ENCODE measurements at regions not wholly inside any gene's neighbourhood (a gene's known extent, or its start where the extent isn't known, plus 50 kb on each side); places are given as distances from the start of the nearest gene placed in this dataset.

GRCh38 chr7:23887660-23888059, 177.6 kb downstream of the STK31 start:
- Histone ChIP-seq H3K9ac (ENCODE audit: low read length) (no peak overlapping the region), H3K36me3 (replicated peaks; ENCODE audit: low read depth, low read length) (no peaks in the 10 kb centered on the region), H3K79me2 (ENCODE audit: low read length) (no peaks in the 10 kb centered on the region), H3K4me2 (ENCODE audit: low read length) (no peak overlapping the region), H3K4me1 (ENCODE audit: low read length) (no peaks in the 10 kb centered on the region), H3K27me3 (ENCODE audit: low read depth, low read length) (no peaks in the 10 kb centered on the region), H3K9me3 (ENCODE audit: insufficient read depth, low read length) (no peaks in the 10 kb centered on the region), H2AFZ (ENCODE audit: low read depth, low read length) (no peak overlapping the region), H4K20me1 (ENCODE audit: insufficient read depth, low read length) (no peaks in the 10 kb centered on the region), H3K27ac (ENCODE audit: low read length) (no peak overlapping the region), H3K4me3 (ENCODE audit: low read length) (no peak overlapping the region)
- TF ChIP-seq EZH2phosphoT487 (IDR thresholded peaks at IDR 0.05; ENCODE audit: low read depth) (no peak), CTCF (IDR thresholded peaks at IDR 0.05; ENCODE audit: low read depth, low read length) (no peak)

- H3K4me3 ChIP-seq (ENCODE audit: low read length) = no peak overlapping the region
These were observed 178.9 kb downstream of the STK31 start for GRCh38 chr7:23888958-23889357.

GRCh38 chr7:23889566-23889965, 179.5 kb downstream of the STK31 start:
- H4K20me1 ChIP-seq (ENCODE audit: insufficient read depth, low read length) = no peaks in the 10 kb centered on the region
- H2AFZ ChIP-seq (ENCODE audit: low read depth, low read length) = no peak overlapping the region
- H3K9me3 ChIP-seq (ENCODE audit: insufficient read depth, low read length) = no peaks in the 10 kb centered on the region
- no peaks in the 10 kb centered on the region for H3K4me1 ChIP-seq (ENCODE audit: low read length)
- no peaks in the 10 kb centered on the region for H3K27me3 ChIP-seq (ENCODE audit: low read depth, low read length)
- no peak overlapping the region for H3K27ac ChIP-seq (ENCODE audit: low read length)
- H3K9ac ChIP-seq (ENCODE audit: low read length) = no peak overlapping the region
- H3K4me2 ChIP-seq (ENCODE audit: low read length) = no peak overlapping the region
- H3K79me2 ChIP-seq (ENCODE audit: low read length) = no peaks in the 10 kb centered on the region
- TF ChIP-seq EZH2phosphoT487 (IDR thresholded peaks at IDR 0.05; ENCODE audit: low read depth) (no peak), CTCF (IDR thresholded peaks at IDR 0.05; ENCODE audit: low read depth, low read length) (no peak)
- no peaks in the 10 kb centered on the region for H3K36me3 ChIP-seq (replicated peaks; ENCODE audit: low read depth, low read length)
- H3K4me3 ChIP-seq (ENCODE audit: low read length) = no peak overlapping the region

More at GRCh38 chr7:23888958-23889357, 178.9 kb downstream of the STK31 start:
- Histone ChIP-seq H3K27me3 (ENCODE audit: low read depth, low read length) (no peaks in the 10 kb centered on the region), H3K9ac (ENCODE audit: low read length) (no peak overlapping the region), H3K4me1 (ENCODE audit: low read length) (no peaks in the 10 kb centered on the region), H4K20me1 (ENCODE audit: insufficient read depth, low read length) (no peaks in the 10 kb centered on the region), H3K9me3 (ENCODE audit: insufficient read depth, low read length) (no peaks in the 10 kb centered on the region), H2AFZ (ENCODE audit: low read depth, low read length) (no peak overlapping the region), H3K4me2 (ENCODE audit: low read length) (no peak overlapping the region), H3K27ac (ENCODE audit: low read length) (no peak overlapping the region), H3K79me2 (ENCODE audit: low read length) (no peaks in the 10 kb centered on the region), H3K36me3 (replicated peaks; ENCODE audit: low read depth, low read length) (no peaks in the 10 kb centered on the region)
- no peak for TF ChIP-seq EZH2phosphoT487 (IDR thresholded peaks at IDR 0.05; ENCODE audit: low read depth)
- no peak for TF ChIP-seq CTCF (IDR thresholded peaks at IDR 0.05; ENCODE audit: low read depth, low read length)

GRCh38 chr7:23892019-23892418, 182.0 kb downstream of the STK31 start:
- no peak overlapping the region for H3K4me2 ChIP-seq (ENCODE audit: low read length)
- H3K9me3 ChIP-seq (ENCODE audit: insufficient read depth, low read length) = no peaks in the 10 kb centered on the region
- H3K36me3 ChIP-seq (replicated peaks; ENCODE audit: low read depth, low read length) = no peaks in the 10 kb centered on the region
- H4K20me1 ChIP-seq (ENCODE audit: insufficient read depth, low read length) = no peaks in the 10 kb centered on the region
- no peaks in the 10 kb centered on the region for H3K4me1 ChIP-seq (ENCODE audit: low read length)
- no peak for TF ChIP-seq EZH2phosphoT487 (IDR thresholded peaks at IDR 0.05; ENCODE audit: low read depth)
- TF ChIP-seq CTCF (IDR thresholded peaks at IDR 0.05; ENCODE audit: low read depth, low read length) = no peak
- H3K27ac ChIP-seq (ENCODE audit: low read length) = no peak overlapping the region
- no peaks in the 10 kb centered on the region for H3K79me2 ChIP-seq (ENCODE audit: low read length)
- H3K4me3 ChIP-seq (ENCODE audit: low read length) = no peak overlapping the region
- H2AFZ ChIP-seq (ENCODE audit: low read depth, low read length) = no peak overlapping the region
- H3K9ac ChIP-seq (ENCODE audit: low read length) = no peak overlapping the region
- no peaks in the 10 kb centered on the region for H3K27me3 ChIP-seq (ENCODE audit: low read depth, low read length)
